MM.1S (cell line): ENCODE measurements at regions not wholly inside any gene's neighbourhood (a gene's known extent, or its start where the extent isn't known, plus 50 kb on each side); places are given as distances from the start of the nearest gene placed in this dataset.

Experiments used
- EZH2 ChIP-seq: fragments of 300-600 bp; sonication (generic); optimal IDR thresholded peaks from 2 replicates; pipeline ENCODE3; 2017; ENCODE audit warnings: low read depth, mild to moderate bottlenecking, antibody characterized with exemption, low read length, mixed read lengths
- EZH2phosphoT487 ChIP-seq: fragments of 300-600 bp; sonication (generic); IDR thresholded peaks from 2 replicates; pipeline ENCODE4 v1.6.1; 2018; ENCODE audit warnings: antibody characterized with exemption, low read length
- TF ChIP-seq, protein P1 (sequence below): fragments of 300-600 bp; sonication (generic); IDR thresholded peaks from 2 replicates; pipeline ENCODE4 v1.5.1; 2016; ENCODE audit warnings: antibody characterized with exemption, low read length, mixed read lengths

DNA sequence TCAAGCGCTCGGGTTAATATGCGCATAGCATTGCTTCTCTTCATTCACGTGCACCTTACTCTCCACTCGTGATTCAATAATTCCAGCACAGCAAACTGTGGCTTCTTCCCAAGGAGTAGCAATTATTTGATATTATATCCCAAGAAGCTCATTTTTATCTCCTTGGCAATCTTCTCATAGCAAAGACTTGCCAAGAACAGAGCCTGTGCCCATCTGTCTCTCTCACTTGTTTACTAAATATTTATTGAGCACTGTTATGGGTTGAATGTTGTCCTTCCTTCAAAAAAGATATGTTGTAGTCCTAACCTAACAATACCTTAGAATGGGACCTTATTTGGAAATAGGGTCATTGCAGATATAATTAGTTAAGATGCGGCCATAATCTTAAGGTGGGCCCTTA, 233.7 kb downstream of the TFCP2L1 start:
- TF ChIP-seq, protein P1, sequence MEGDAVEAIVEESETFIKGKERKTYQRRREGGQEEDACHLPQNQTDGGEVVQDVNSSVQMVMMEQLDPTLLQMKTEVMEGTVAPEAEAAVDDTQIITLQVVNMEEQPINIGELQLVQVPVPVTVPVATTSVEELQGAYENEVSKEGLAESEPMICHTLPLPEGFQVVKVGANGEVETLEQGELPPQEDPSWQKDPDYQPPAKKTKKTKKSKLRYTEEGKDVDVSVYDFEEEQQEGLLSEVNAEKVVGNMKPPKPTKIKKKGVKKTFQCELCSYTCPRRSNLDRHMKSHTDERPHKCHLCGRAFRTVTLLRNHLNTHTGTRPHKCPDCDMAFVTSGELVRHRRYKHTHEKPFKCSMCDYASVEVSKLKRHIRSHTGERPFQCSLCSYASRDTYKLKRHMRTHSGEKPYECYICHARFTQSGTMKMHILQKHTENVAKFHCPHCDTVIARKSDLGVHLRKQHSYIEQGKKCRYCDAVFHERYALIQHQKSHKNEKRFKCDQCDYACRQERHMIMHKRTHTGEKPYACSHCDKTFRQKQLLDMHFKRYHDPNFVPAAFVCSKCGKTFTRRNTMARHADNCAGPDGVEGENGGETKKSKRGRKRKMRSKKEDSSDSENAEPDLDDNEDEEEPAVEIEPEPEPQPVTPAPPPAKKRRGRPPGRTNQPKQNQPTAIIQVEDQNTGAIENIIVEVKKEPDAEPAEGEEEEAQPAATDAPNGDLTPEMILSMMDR, result no peak
- TF ChIP-seq EZH2, result no peak
- TF ChIP-seq EZH2phosphoT487, result no peak
